ENCODE measurements at regions not wholly inside any gene's neighbourhood (a gene's known extent, or its start where the extent isn't known, plus 50 kb on each side); places are given as distances from the start of the nearest gene placed in this dataset.
A peak's percentile ranks its signal among the peaks of the same experiment; 100 is the strongest.

DNA sequence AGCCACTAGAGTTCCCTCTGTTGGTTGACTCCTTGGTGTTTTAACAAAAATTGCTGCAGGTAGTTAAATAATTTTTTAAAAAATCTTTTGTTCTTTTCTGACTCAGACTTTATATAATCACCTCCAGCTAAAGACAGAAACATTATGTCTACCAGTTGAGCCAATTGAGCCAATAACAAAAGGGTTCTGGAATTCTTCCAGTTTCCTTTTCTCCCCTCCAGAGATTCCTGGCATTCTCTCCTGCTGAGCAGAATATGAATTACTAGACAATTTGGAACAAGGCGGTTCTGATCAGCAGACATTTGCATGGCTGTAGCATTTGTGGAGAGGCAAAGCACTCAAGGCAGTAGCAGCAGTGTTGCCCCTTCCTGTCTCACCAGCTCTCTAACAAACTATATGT is 144.0 kb upstream of the SLC35B3 start:
- no peak for DNase-seq (ENCODE audit: low spot score)

- no peak for DNase-seq (ENCODE audit: low spot score)
Observed at GRCh38 chr6:8578006-8578405, 142.7 kb upstream of the SLC35B3 start.

DNA sequence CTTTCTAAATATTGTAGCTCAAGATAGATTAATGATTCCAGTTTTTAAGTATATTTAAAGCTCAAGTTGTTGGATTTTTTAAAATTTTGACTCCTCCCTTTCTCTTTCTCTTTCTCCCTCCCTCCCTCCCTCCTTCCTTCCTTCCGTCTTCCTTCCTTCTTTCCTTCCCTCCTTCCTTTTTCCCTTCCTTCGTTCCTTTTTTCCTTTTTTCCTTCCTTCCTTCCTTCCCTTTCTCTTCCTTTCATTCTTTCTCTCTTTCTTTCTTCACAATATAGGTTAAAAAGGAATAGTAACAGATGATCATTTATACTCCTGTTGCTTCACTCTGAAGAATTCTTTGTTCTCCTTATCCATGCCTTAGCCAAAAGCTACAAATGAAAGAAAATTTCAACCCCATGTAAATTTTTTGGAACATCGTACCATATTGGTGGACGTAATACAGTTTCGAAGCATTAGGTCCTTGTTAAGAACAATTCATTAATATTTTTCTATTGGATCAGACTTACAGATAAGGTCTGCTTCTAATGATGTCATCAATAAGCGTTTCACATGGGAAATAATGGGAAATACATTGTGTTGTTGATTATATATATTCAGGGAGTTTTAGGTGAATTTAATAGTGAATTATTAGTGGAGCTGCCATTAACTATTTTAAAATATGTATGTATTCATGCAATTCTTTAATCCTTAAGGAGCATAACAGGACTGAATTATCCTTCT is 139.6 kb upstream of the SLC35B3 start:
- DNase-seq (ENCODE audit: low spot score) = no peak

GRCh38 chr6:8574311-8574710 is 139.0 kb upstream of the SLC35B3 start:
- DNase-seq (ENCODE audit: low spot score) = no peak

GRCh38 chr6:8570256-8570920 is 135.0 kb upstream of the SLC35B3 start:
- DNase-seq (ENCODE audit: low spot score) = no peak

DNA sequence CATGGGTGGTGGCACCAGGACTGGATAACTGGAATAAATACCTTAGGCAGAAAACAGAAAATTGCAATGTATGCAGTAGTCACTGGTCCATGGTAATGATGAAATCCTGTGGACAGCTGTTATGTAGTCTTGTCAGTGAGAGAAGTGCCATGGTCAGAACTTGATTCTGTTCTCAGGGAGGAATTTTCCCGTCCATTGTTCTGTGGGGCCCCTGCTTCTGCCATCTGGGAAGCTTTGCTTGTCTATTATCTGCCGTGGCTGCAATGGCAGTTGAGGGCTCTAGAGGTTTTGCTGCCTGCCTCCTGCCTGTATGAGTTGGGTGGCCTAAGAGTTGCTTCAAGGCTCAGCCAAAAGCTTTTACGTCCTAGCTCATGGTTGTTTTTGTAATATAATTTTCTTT is 126.8 kb upstream of the SLC35B3 start:
- DNase-seq (ENCODE audit: low spot score) = no peak

GRCh38 chr6:8558953-8559352 is 123.6 kb upstream of the SLC35B3 start:
- no peak for DNase-seq (ENCODE audit: low spot score)

- no peak for DNase-seq (ENCODE audit: low spot score)
Observed at GRCh38 chr6:8557014-8557748, 121.8 kb upstream of the SLC35B3 start.

DNA sequence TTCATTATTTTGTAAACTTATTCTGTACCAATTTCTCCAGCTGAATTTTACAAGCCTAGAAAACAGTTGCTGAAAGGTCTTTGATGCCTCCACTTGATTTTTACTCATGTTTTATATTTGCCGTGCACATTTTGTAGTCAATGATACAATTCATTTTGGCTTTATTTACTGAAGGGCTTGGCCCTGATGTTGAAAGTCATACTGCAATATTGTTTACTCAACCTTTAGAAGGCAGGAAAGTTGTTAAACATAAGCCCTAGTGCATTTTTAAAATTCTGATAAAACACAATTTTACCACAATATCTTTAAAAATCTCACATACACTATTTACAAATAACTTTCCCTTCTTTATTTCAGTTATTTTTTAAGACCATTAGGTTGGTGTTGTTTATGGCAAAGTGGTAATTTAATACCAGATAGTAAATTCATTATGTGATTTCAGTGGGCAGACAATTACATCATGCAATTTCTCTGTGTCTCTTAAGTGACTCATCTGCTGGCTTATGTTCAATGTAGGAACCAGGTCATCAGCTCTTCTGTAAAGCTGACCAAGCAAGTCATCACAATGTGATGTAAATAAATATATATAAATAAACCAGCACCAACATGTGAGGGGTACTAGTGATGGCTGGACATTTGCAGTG is 121.1 kb upstream of the SLC35B3 start:
- DNase-seq (ENCODE audit: low spot score) = peak; percentile 22

DNA sequence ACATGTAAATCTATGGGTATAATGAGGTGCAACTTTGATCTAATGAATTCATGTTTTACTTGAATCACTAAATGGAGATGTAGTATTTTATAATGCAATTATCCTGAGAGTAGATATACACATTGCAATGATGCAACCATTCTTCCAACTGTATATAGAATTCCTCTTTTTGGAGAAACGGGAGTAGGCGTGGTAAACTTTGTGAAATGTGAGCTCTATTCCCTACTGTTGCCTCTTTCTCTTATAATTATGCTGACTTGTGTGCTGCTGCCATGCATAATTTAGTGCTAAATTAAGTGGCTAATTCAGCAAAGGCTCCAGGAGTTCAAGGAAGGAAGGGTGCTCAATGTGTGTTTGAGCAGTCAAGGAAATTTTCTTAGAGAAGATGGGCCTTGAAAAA is 116.6 kb upstream of the SLC35B3 start:
- DNase-seq (ENCODE audit: low spot score) = no peak

GRCh38 chr6:8551386-8551785 is 116.0 kb upstream of the SLC35B3 start:
- DNase-seq (ENCODE audit: low spot score) = no peak

GRCh38 chr6:8549074-8549790 is 113.9 kb upstream of the SLC35B3 start:
- no peak for DNase-seq (ENCODE audit: low spot score)

- no peak for DNase-seq (ENCODE audit: low spot score)
Observed at GRCh38 chr6:8546496-8546895, 111.2 kb upstream of the SLC35B3 start.

GRCh38 chr6:8545336-8545735 is 110.0 kb upstream of the SLC35B3 start:
- DNase-seq (ENCODE audit: low spot score) = no peak

GRCh38 chr6:8543714-8544113 is 108.4 kb upstream of the SLC35B3 start:
- no peak for DNase-seq (ENCODE audit: low spot score)

DNA sequence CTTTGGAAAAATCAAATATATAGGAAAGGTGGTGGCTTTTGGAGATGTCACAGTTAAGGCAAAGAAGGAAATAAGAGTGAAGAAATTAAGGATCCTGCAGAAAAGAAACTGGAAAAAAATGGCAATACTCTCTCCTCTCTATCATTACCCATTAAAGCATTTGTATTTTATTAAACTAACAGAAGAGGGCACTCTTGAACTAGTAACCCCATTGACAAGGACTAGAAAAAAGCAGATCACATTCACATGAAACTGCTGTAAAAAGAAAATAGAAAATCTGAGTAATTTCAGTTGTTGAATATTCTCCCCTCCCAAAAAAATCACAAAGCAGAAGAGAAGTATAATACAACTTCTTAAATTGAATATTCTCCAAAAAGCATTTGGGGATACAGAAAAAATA is 104.1 kb upstream of the SLC35B3 start:
- DNase-seq (ENCODE audit: low spot score) = peak; percentile 2

GRCh38 chr6:8536122-8536521 is 100.8 kb upstream of the SLC35B3 start:
- no peak for DNase-seq (ENCODE audit: low spot score)

DNA sequence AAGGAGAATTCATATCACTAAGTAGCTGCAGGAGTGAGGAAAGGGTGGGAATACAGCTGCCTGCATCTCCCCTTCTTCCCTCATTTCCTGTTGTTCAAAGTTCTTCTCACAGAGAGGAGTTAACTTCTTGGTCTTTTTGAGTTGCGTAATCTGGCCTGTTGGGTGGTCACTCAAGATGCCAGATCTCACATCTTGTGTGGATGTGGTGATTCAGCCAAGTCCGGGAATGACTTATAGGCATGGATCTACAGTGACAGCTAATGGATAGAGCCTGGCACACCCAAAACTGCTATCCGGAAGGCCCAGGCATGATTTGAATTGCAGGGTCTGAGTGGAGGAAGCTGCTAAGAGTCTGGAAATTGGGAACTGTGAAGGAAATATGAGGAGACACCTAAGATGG is 100.2 kb upstream of the SLC35B3 start:
- DNase-seq (ENCODE audit: low spot score) = no peak

- peak; percentile 2 for DNase-seq (ENCODE audit: low spot score)
Observed at GRCh38 chr6:8530785-8531435, 95.6 kb upstream of the SLC35B3 start.

- no peak for DNase-seq (ENCODE audit: low spot score)
Observed at GRCh38 chr6:8529250-8529649, 93.9 kb upstream of the SLC35B3 start.

- no peak for DNase-seq (ENCODE audit: low spot score)
Observed at GRCh38 chr6:8527818-8528217, 92.5 kb upstream of the SLC35B3 start.

- DNase-seq (ENCODE audit: low spot score) = no peak
Observed at GRCh38 chr6:8526624-8527023, 91.3 kb upstream of the SLC35B3 start.
